ENCODE measurements at regions not wholly inside any gene's neighbourhood (a gene's known extent, or its start where the extent isn't known, plus 50 kb on each side); places are given as distances from the start of the nearest gene placed in this dataset.

DNA sequence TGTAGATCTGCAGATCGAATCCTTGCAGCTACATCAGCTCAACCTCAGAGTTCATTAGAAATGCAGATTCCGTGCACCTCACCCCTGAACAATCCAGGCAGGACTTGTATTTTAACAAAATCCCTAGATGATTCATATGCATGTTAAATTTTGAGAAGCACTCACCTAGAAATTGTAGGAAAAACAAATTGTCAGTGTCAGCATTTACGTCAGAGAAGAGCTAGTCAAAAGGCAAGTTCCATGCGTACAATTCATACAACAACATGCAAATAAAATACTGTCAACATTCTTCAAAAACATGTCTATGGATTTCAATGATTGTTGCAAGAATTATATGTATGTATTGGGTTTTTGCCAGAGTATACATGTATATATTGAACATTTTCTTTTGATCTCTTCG lies 504.5 kb downstream of the NLGN4X start:
- Histone ChIP-seq H3K36me3 (no peaks in the 10 kb centered on the region), H3K4me3 (no peak overlapping the region), H3K4me1 (no peaks in the 10 kb centered on the region), H3K27me3 (no peaks in the 10 kb centered on the region), H3K9me3 (no peaks in the 10 kb centered on the region), H3K27ac (replicated peaks in 1 of 4) (no peak overlapping the region)
- DNase-seq (ENCODE audit: extremely low spot score): no peak
- TF ChIP-seq EP300 (IDR thresholded peaks at IDR 0.05) (no peak), POLR2AphosphoS5 (IDR thresholded peaks at IDR 0.05) (no peak), POLR2A (IDR thresholded peaks at IDR 0.05; ENCODE audit: low read depth) (no peak), CTCF (IDR thresholded peaks at IDR 0.05) (no peak)
- intact Hi-C loops (cut with DNase I): no loop called here
- 87% methylated on average over 5 of the region's 5 CpGs for WGBS

DNA sequence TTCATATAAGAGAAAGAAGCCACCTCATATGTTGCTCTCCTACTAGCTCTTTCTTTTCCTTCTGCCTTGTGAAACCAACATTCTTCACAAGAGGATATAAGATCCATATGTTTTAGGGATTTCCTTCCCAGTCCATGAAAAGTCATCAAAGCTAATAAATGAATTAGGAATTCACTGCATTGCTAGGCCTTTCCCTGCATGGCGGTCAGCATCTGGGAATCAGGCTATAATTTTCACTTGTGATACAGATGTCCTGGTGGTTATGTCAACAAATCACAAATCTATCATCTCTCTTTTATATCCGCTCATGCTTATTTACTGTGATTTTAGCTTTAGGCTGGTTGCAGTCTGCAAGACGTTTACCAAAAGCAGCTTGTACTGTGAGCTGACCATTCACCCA lies 510.0 kb downstream of the NLGN4X start:
- Histone ChIP-seq H3K4me1 (no peaks in the 10 kb centered on the region), H3K36me3 (no peaks in the 10 kb centered on the region), H3K4me3 (no peak overlapping the region), H3K27ac (replicated peaks in 1 of 4) (no peak overlapping the region), H3K9me3 (no peaks in the 10 kb centered on the region), H3K27me3 (no peaks in the 10 kb centered on the region)
- no peak for TF ChIP-seq POLR2AphosphoS5 (IDR thresholded peaks at IDR 0.05)
- no peak for TF ChIP-seq EP300 (IDR thresholded peaks at IDR 0.05)
- TF ChIP-seq POLR2A (IDR thresholded peaks at IDR 0.05; ENCODE audit: low read depth): no peak
- no peak for TF ChIP-seq CTCF (IDR thresholded peaks at IDR 0.05)
- 70% methylated on average over 3 of the region's 3 CpGs for whole genome bisulfite sequencing
- DNase-seq (ENCODE audit: extremely low spot score): no peak
- intact Hi-C loops (cut with DNase I): no loop called here

- H3K27ac ChIP-seq (replicated peaks in 1 of 4): no peak overlapping the region
- no peaks in the 10 kb centered on the region for H3K9me3 ChIP-seq
- intact Hi-C loops (cut with DNase I): no loop called here
- H3K27me3 ChIP-seq: no peaks in the 10 kb centered on the region
- no peaks in the 10 kb centered on the region for H3K36me3 ChIP-seq
- H3K4me1 ChIP-seq: no peaks in the 10 kb centered on the region
- 66% methylated on average over 2 of the region's 2 CpGs for WGBS
- no peak overlapping the region for H3K4me3 ChIP-seq
- DNase-seq (ENCODE audit: extremely low spot score): no peak
- TF ChIP-seq POLR2AphosphoS5 (IDR thresholded peaks at IDR 0.05): no peak
- no peak for TF ChIP-seq POLR2A (IDR thresholded peaks at IDR 0.05; ENCODE audit: low read depth)
- no peak for TF ChIP-seq EP300 (IDR thresholded peaks at IDR 0.05)
- no peak for TF ChIP-seq CTCF (IDR thresholded peaks at IDR 0.05)
Observed at GRCh38 chrX:5716666-5717065, 512.0 kb downstream of the NLGN4X start.

GRCh38 chrX:5708251-5708650 lies 520.4 kb downstream of the NLGN4X start:
- WGBS: 66% methylated on average over 4 of the region's 4 CpGs
- intact Hi-C loops (cut with DNase I): no loop called here
- no peaks in the 10 kb centered on the region for H3K9me3 ChIP-seq

More at GRCh38 chrX:5708251-5708650, 520.4 kb downstream of the NLGN4X start:
- Histone ChIP-seq H3K4me3 (no peak overlapping the region), H3K36me3 (no peaks in the 10 kb centered on the region), H3K27me3 (no peaks in the 10 kb centered on the region), H3K27ac (replicated peaks in 1 of 4) (no peak overlapping the region), H3K4me1 (no peaks in the 10 kb centered on the region)
- DNase-seq (ENCODE audit: extremely low spot score): no peak
- TF ChIP-seq POLR2AphosphoS5 (IDR thresholded peaks at IDR 0.05) (no peak), EP300 (IDR thresholded peaks at IDR 0.05) (no peak), CTCF (IDR thresholded peaks at IDR 0.05) (no peak), POLR2A (IDR thresholded peaks at IDR 0.05; ENCODE audit: low read depth) (no peak)
